H1 (cell line): ENCODE measurements at regions not wholly inside any gene's neighbourhood (a gene's known extent, or its start where the extent isn't known, plus 50 kb on each side); places are given as distances from the start of the nearest gene placed in this dataset.

Source experiments
- CTCF ChIA-PET: fragments of 300-600 bp; sonication (Branson Sonifier 250); formaldehyde crosslinking; loops from one replicate; lab custom pipeline; 2021; ENCODE audit not compliant: partially characterized antibody; lab: Charles Lee
- POLR2A ChIA-PET: fragments of 300-600 bp; sonication (Branson Sonifier 250); formaldehyde crosslinking; loops from one replicate; lab custom pipeline; 2021; ENCODE audit warnings: inconsistent platforms; ENCODE audit not compliant: partially characterized antibody; lab: Charles Lee
- DNase-seq, 2 experiments: peaks; one replicate each; pipeline versions ENCODE4 v3.0.0 to v3.0.0-alpha.2; 2010 to 2022; ENCODE audit warnings: low spot score in 2 of 2, low read depth in 1 of 2, mixed read lengths in 1 of 2
- FAIRE-seq: peaks from 2 replicates; lab custom pipeline; 2011; peaks lifted over from hg19 to GRCh38; lab: Jason Lieb, UNC
- H2AFZ ChIP-seq: 2 replicates; pipeline ENCODE4 v1.8.1; 2012; ENCODE audit warnings: low read length, inconsistent platforms
- H2AK5ac ChIP-seq: 2 replicates; pipeline ENCODE4 v1.6.1; 2013; ENCODE audit warnings: low read depth, low read length
- H2BK120ac ChIP-seq: replicated peaks from 2 replicates; pipeline ENCODE3; 2013; ENCODE audit warnings: low read depth, low read length, inconsistent platforms
- H2BK12ac ChIP-seq: 2 replicates; pipeline ENCODE4 v1.6.1; 2013; ENCODE audit warnings: low read depth, low read length
- H2BK15ac ChIP-seq: 2 replicates; pipeline ENCODE4 v1.6.1; 2013; ENCODE audit warnings: low read length
- H2BK20ac ChIP-seq: 2 replicates; pipeline ENCODE4 v1.6.1; 2013; ENCODE audit warnings: low read length
- H2BK5ac ChIP-seq: 2 replicates; pipeline ENCODE4 v1.6.1; 2013; ENCODE audit warnings: low read depth, low read length
- H3K14ac ChIP-seq: 2 replicates; pipeline ENCODE4 v1.6.1; 2013; ENCODE audit warnings: inconsistent platforms; ENCODE audit not compliant: insufficient read length
- H3K18ac ChIP-seq: 2 replicates; pipeline ENCODE4 v1.6.1; 2013; ENCODE audit warnings: low read length; ENCODE audit errors: extremely low read depth
- H3K23ac ChIP-seq: 2 replicates; pipeline ENCODE4 v1.6.1; 2013; ENCODE audit warnings: inconsistent platforms; ENCODE audit not compliant: insufficient read length
- H3K23me2 ChIP-seq: 2 replicates; pipeline ENCODE4 v1.6.1; 2013; ENCODE audit warnings: low read depth, low read length
- H3K27ac ChIP-seq: 2 replicates; pipeline ENCODE4 v1.6.1; 2011; ENCODE audit warnings: low read depth, low read length, inconsistent platforms
- H3K27me3 ChIP-seq, 4 experiments: replicated peaks in 1 of 4; 1 replicate in 1 of 4; 2 replicates in 3 of 4; pipeline versions ENCODE4 v1.6.1 to v1.8.1; 2011 to 2013; ENCODE audit warnings: low read length in 3 of 4, mild to moderate bottlenecking in 3 of 4, inconsistent platforms in 2 of 4, mixed read lengths in 2 of 4, moderate library complexity in 1 of 4; ENCODE audit not compliant: control insufficient read depth in 3 of 4, insufficient read depth in 3 of 4; ENCODE audit errors: extremely low read depth in 1 of 4
- H3K36me3 ChIP-seq, 4 experiments: 2 replicates each; pipeline versions ENCODE4 v1.6.1 to v1.8.1; 2011 to 2013; ENCODE audit warnings: mild to moderate bottlenecking in 4 of 4, low read length in 3 of 4, moderate library complexity in 2 of 4, control low read depth in 1 of 4, inconsistent platforms in 1 of 4; ENCODE audit not compliant: insufficient read depth in 4 of 4, control insufficient read depth in 2 of 4
- H3K4ac ChIP-seq: replicated peaks from 2 replicates; pipeline ENCODE3; 2013; ENCODE audit warnings: low read length, low read depth, mixed read lengths, inconsistent platforms; ENCODE audit not compliant: insufficient read length
- H3K4me1 ChIP-seq, 4 experiments: replicated peaks in 1 of 4; 1 replicate in 1 of 4; 2 replicates in 3 of 4; pipeline versions ENCODE4 v1.6.1 to v1.8.1; 2011 to 2013; ENCODE audit warnings: low read length in 3 of 4, inconsistent platforms in 2 of 4, mixed read lengths in 1 of 4; ENCODE audit not compliant: insufficient read depth in 4 of 4, control insufficient read depth in 3 of 4
- H3K4me2 ChIP-seq, 2 experiments: 2 replicates each; pipeline versions ENCODE4 v1.6.1 to v1.8.1; 2011 to 2013; ENCODE audit warnings: low read depth in 2 of 2, low read length in 2 of 2, control low read depth in 1 of 2, inconsistent platforms in 1 of 2, mild to moderate bottlenecking in 1 of 2; ENCODE audit not compliant: insufficient read depth in 1 of 2
- H3K4me3 ChIP-seq, 4 experiments: fragments of 200-600, 300-600 bp in 1 of 4; sonication (generic), shearing (Covaris generic), sonication (Bioruptor Twin) in 1 of 4; 2 replicates each; pipeline versions ENCODE4 v1.5.1 to v1.8.1; 2011 to 2016; ENCODE audit warnings: low read length in 4 of 4, low read depth in 3 of 4, control low read depth in 2 of 4, inconsistent platforms in 2 of 4, mild to moderate bottlenecking in 2 of 4, mixed read lengths in 1 of 4, moderate library complexity in 1 of 4; ENCODE audit not compliant: insufficient read depth in 2 of 4; ENCODE audit errors: extremely low read depth in 1 of 4
- H3K56ac ChIP-seq: replicated peaks from 2 replicates; pipeline ENCODE3; 2013; ENCODE audit warnings: low read depth, mild to moderate bottlenecking, mixed read lengths, low read length, inconsistent platforms; ENCODE audit not compliant: insufficient read length
- H3K79me1 ChIP-seq: 2 replicates; pipeline ENCODE4 v1.6.1; 2013; ENCODE audit warnings: low read depth, low read length, control low read depth
- H3K79me2 ChIP-seq, 2 experiments: 2 replicates each; pipeline versions ENCODE4 v1.6.1 to v1.8.1; 2012 to 2013; ENCODE audit warnings: low read length in 2 of 2, mild to moderate bottlenecking in 2 of 2, inconsistent platforms in 1 of 2; ENCODE audit not compliant: insufficient read depth in 2 of 2, control insufficient read depth in 1 of 2
- H3K9ac ChIP-seq, 4 experiments: replicated peaks in 1 of 4; 1 replicate in 1 of 4; 2 replicates in 3 of 4; pipeline versions ENCODE4 v1.6.1 to v1.8.1; 2011 to 2013; ENCODE audit warnings: low read depth in 3 of 4, low read length in 3 of 4, control low read depth in 2 of 4, mild to moderate bottlenecking in 2 of 4, moderate library complexity in 2 of 4, inconsistent platforms in 1 of 4; ENCODE audit errors: extremely low read depth in 1 of 4
- H3K9me3 ChIP-seq, 2 experiments: 2 replicates each; pipeline versions ENCODE4 v1.6.1 to v1.8.1; 2012 to 2013; ENCODE audit warnings: mild to moderate bottlenecking in 2 of 2, moderate library complexity in 2 of 2, control low read depth in 1 of 2, inconsistent platforms in 1 of 2, low read depth in 1 of 2, low read length in 1 of 2, mixed read lengths in 1 of 2; ENCODE audit not compliant: insufficient read depth in 2 of 2
- H4K20me1 ChIP-seq, 2 experiments: replicated peaks in 1 of 2; 2 replicates each; pipeline versions ENCODE3 to v1.8.1; 2011 to 2013; ENCODE audit warnings: inconsistent platforms in 2 of 2, low read length in 2 of 2, mild to moderate bottlenecking in 1 of 2; ENCODE audit not compliant: insufficient read depth in 2 of 2, control insufficient read depth in 1 of 2
- H4K5ac ChIP-seq: 2 replicates; pipeline ENCODE4 v1.6.1; 2013; ENCODE audit warnings: low read length, low read depth, mixed read lengths, inconsistent platforms; ENCODE audit not compliant: insufficient read length
- H4K8ac ChIP-seq: 2 replicates; pipeline ENCODE4 v1.8.0; 2013; ENCODE audit warnings: mild to moderate bottlenecking, moderate library complexity, low read length, inconsistent platforms; ENCODE audit not compliant: insufficient read depth; ENCODE audit errors: extremely low read depth
- H4K91ac ChIP-seq: replicated peaks from 2 replicates; pipeline ENCODE3; 2013; ENCODE audit warnings: low read length, mixed read lengths, inconsistent platforms; ENCODE audit not compliant: insufficient read length
- CHD2 ChIP-seq: IDR thresholded peaks from 2 replicates; pipeline ENCODE4 v1.6.1; 2012; ENCODE audit warnings: low read length, improper control_type of control experiment
- JUND ChIP-seq: IDR thresholded peaks from 2 replicates; pipeline ENCODE4 v1.6.1; 2011; ENCODE audit warnings: mild to moderate bottlenecking, improper control_type of control experiment, low read length
- RFX5 ChIP-seq: IDR thresholded peaks from 2 replicates; pipeline ENCODE4 v1.6.1; 2011; ENCODE audit warnings: low read depth, low read length, improper control_type of control experiment, borderline replicate concordance
- WGBS, 2 experiments: shearing (Covaris generic) in 1 of 2; methylation state at CpG; one replicate each; pipeline versions ENCODE4 v1.1.6 to v1.1.7; 2013 to 2015; ENCODE audit warnings: low lambda C conversion rate in 2 of 2, mixed read lengths in 2 of 2, inconsistent platforms in 1 of 2, low coverage in 1 of 2, missing lambda C conversion rate in 1 of 2; ENCODE audit not compliant: insufficient replicate concordance in 2 of 2, insufficient coverage in 1 of 2, insufficient read length in 1 of 2; ENCODE audit errors: extremely low coverage in 1 of 2, missing lambda C conversion rate in 1 of 2; 5-methylcytosine and 5-hydroxymethylcytosine counted together

GRCh38 chr11:22927793-22928192 is 67.5 kb upstream of the CCDC179 start:
- Histone ChIP-seq H2BK12ac (no peak overlapping the region), H3K56ac (no peak overlapping the region), H3K4me1 (no peaks in the 10 kb centered on the region), H3K9me3 (no peaks in the 10 kb centered on the region), H3K79me1 (no peaks in the 10 kb centered on the region), H3K18ac (no peak overlapping the region), H3K9ac (no peak overlapping the region), H4K20me1 (no peaks in the 10 kb centered on the region), H3K79me2 (no peaks in the 10 kb centered on the region), H3K23me2 (no peaks in the 10 kb centered on the region), H2AFZ (no peak overlapping the region), H4K91ac (no peak overlapping the region), H3K27me3 (no peaks in the 10 kb centered on the region), H2BK20ac (no peak overlapping the region), H3K23ac (no peak overlapping the region), H3K14ac (no peak overlapping the region), H3K4me3 (no peak overlapping the region), H3K36me3 (no peaks in the 10 kb centered on the region), H4K5ac (no peak overlapping the region), H2BK120ac (no peak overlapping the region), H2AK5ac (no peak overlapping the region), H3K4ac (no peak overlapping the region), H2BK5ac (no peak overlapping the region), H2BK15ac (no peak overlapping the region), H3K27ac (no peak overlapping the region), H3K4me2 (no peak overlapping the region), H4K8ac (no peak overlapping the region)
- ChIA-PET CTCF (interaction anchor here (1.4 to 2.1 kb wide), 3 partner anchors 12 to 186 kb away, joined by 5 to 7 read pairs (median 6); no protein-coding TSS in a partner anchor), POLR2A (no interaction called here)
- FAIRE-seq, result no peak
- DNase-seq, result no peak
- 89% methylated on average over 2 of the region's 2 CpGs; no CpG with 5 or more reads in 1 of the 2 experiments for WGBS, 2 experiments
- no peak for TF ChIP-seq CHD2
- no peak for TF ChIP-seq JUND
- TF ChIP-seq RFX5, result no peak
